ENCODE measurements at regions not wholly inside any gene's neighbourhood (a gene's known extent, or its start where the extent isn't known, plus 50 kb on each side); places are given as distances from the start of the nearest gene placed in this dataset.

DNA sequence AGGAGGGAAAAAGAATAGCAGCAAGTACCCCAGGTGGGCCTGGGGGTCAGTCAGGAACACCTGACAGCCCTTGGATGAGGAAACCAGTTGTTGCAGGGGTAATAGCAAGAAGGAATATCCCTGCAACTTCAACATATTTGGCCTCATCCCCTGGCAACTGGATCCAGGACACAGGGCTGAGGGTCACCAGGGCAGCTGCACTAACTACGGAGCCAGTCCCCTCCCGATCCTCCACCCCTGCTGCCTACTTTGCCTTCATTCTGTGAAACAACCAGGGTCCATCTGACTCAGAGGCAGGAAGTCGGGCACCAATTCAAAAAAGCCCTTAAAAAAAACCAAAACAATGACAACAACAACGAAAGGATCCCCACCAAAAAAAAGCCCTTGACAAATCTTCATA lies 52.9 kb downstream of the FRMPD3 start:
- H3K27me3 Mint-ChIP-seq (ENCODE audit: low read depth), result peaks cover 24% of the 10 kb centered on the region
- no peak overlapping the region for H3K4me3 Mint-ChIP-seq
- no peak overlapping the region for H3K27ac Mint-ChIP-seq

GRCh38 chrX:107504006-107504405 lies 54.6 kb downstream of the FRMPD3 start:
- Mint-ChIP-seq H3K4me1 (ENCODE audit: low read depth) (no peaks in the 10 kb centered on the region), H3K4me3 (no peak overlapping the region), H3K36me3 (ENCODE audit: low read depth) (no peaks in the 10 kb centered on the region), H3K27ac (no peak overlapping the region), H3K9me3 (no peaks in the 10 kb centered on the region), H3K27me3 (ENCODE audit: low read depth) (peaks cover 40% of the 10 kb centered on the region)

More for the DNA sequence above, 52.9 kb downstream of the FRMPD3 start:
- Mint-ChIP-seq H3K4me1 (ENCODE audit: low read depth) (no peaks in the 10 kb centered on the region), H3K9me3 (no peaks in the 10 kb centered on the region), H3K36me3 (ENCODE audit: low read depth) (no peaks in the 10 kb centered on the region)

DNA sequence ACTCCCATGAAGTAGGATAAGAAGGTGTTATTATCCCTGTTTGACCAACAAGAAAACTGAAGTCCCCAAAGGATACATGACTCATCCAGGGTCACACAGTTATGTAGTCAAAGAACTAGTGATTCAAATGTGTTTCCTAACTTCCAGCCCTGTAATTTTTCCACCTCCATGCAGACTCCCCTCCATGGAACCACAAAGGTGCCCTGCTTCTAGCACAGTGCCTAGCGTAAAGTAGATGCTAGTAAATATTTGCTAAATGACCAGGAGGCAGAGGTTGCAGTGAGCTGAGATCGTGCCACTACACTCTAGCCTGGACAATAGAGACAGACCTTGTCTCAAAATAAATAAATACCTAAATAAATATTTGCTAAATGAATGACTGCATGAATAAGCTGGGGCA lies 55.8 kb downstream of the FRMPD3 start:
- H3K4me3 Mint-ChIP-seq, result no peak overlapping the region
- no peaks in the 10 kb centered on the region for H3K4me1 Mint-ChIP-seq (ENCODE audit: low read depth)
- no peaks in the 10 kb centered on the region for H3K36me3 Mint-ChIP-seq (ENCODE audit: low read depth)
- H3K27me3 Mint-ChIP-seq (ENCODE audit: low read depth), result peaks cover 45% of the 10 kb centered on the region
- H3K27ac Mint-ChIP-seq, result no peak overlapping the region
- no peaks in the 10 kb centered on the region for H3K9me3 Mint-ChIP-seq

DNA sequence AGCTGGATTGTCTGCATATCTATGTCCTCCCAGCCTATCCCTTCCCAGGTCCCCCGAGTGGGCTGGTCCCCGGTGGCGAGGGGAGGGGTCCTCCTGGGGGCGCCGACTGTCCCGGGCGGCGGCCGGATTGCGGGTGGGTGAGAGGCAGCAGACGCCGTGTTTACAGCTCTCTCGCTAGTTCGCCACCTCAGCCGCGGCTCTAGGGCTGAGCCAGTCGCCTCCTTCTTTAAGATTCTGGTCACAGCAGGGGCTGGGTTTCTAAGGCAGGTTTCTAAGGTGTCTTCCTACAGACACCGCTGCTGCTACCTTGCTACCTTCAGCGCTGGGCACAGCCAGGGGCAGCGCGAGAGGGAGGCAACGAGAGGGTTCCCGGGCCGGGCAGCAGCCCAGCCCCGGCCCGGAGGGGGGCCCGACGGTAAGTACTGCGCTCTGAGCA lies 57.2 kb downstream of the FRMPD3 start:
- Mint-ChIP-seq H3K9me3 (no peaks in the 10 kb centered on the region), H3K4me3 (no peak overlapping the region), H3K36me3 (ENCODE audit: low read depth) (no peaks in the 10 kb centered on the region), H3K27ac (no peak overlapping the region), H3K27me3 (ENCODE audit: low read depth) (peaks cover 50% of the 10 kb centered on the region), H3K4me1 (ENCODE audit: low read depth) (no peaks in the 10 kb centered on the region)

DNA sequence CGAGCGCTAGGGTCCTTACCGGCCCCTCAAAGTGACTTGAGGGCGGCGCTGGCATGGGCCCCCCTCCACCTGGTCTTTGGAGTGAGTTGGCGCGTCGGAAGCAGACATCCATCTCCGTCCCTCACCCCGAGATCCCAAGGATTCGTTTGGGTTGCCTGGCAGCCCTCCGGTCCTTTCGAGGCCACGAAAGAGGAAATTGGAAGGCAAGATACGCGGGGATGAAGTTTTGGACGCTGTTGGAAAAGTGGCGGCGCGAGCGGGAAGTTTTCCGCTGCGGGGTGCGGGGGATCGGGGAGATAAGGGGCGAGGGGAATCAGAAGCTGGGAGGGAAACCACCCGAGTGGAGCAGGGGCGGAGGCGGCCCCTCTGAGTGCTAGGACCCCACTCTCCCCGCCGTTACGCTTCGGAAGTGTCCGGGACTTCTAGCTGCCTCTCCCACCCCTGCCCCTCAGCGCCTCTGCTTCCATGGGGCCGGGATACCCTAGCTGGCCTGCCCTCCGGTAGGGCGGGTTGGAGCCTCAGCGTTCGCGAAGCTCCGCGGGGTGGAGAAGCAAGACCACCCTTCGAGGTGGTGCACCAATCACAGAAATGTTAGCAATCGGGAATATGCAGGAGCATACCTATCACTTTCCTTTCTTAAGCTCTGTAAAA lies 57.8 kb downstream of the FRMPD3 start:
- H3K4me1 Mint-ChIP-seq (ENCODE audit: low read depth), result no peaks in the 10 kb centered on the region
- no peak overlapping the region for H3K4me3 Mint-ChIP-seq
- H3K9me3 Mint-ChIP-seq, result no peaks in the 10 kb centered on the region
- no peaks in the 10 kb centered on the region for H3K36me3 Mint-ChIP-seq (ENCODE audit: low read depth)
- H3K27ac Mint-ChIP-seq, result no peak overlapping the region
- peaks cover 50% of the 10 kb centered on the region for H3K27me3 Mint-ChIP-seq (ENCODE audit: low read depth)

- H3K4me1 Mint-ChIP-seq (ENCODE audit: low read depth), result no peaks in the 10 kb centered on the region
- no peaks in the 10 kb centered on the region for H3K36me3 Mint-ChIP-seq (ENCODE audit: low read depth)
- H3K4me3 Mint-ChIP-seq, result no peak overlapping the region
- H3K27me3 Mint-ChIP-seq (ENCODE audit: low read depth), result peaks cover 50% of the 10 kb centered on the region
- no peak overlapping the region for H3K27ac Mint-ChIP-seq
- no peaks in the 10 kb centered on the region for H3K9me3 Mint-ChIP-seq
These were observed 58.3 kb downstream of the FRMPD3 start for GRCh38 chrX:107507744-107508117.

DNA sequence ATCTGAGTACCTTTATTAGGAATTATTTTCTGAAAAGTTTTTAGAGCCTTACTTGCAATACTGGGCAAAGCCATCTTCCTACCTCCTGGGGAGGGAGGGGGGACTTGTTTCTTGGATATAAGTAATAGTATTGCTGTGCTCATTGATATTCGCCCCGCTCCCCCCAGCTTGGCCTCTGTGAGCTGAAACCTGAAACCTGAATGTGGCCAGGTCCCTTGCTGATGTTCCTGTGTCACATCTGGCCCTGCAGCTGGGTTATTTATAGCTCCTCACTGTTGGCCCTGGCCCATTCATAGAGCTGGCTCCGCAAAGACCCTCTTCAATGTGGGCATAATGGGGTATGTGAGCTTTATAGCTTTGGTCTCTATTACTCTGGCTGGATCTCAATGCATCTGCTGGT lies 59.5 kb downstream of the FRMPD3 start:
- H3K36me3 Mint-ChIP-seq (ENCODE audit: low read depth), result no peaks in the 10 kb centered on the region
- no peaks in the 10 kb centered on the region for H3K9me3 Mint-ChIP-seq
- H3K4me3 Mint-ChIP-seq, result no peak overlapping the region
- peaks cover 51% of the 10 kb centered on the region for H3K27me3 Mint-ChIP-seq (ENCODE audit: low read depth)
- no peak overlapping the region for H3K27ac Mint-ChIP-seq
- no peaks in the 10 kb centered on the region for H3K4me1 Mint-ChIP-seq (ENCODE audit: low read depth)

- Mint-ChIP-seq H3K9me3 (no peaks in the 10 kb centered on the region), H3K36me3 (ENCODE audit: low read depth) (no peaks in the 10 kb centered on the region), H3K27me3 (ENCODE audit: low read depth) (peaks cover 19% of the 10 kb centered on the region), H3K4me1 (ENCODE audit: low read depth) (no peaks in the 10 kb centered on the region), H3K27ac (no peak overlapping the region), H3K4me3 (no peak overlapping the region)
These were observed 65.5 kb downstream of the FRMPD3 start for GRCh38 chrX:107514944-107515343.

- Mint-ChIP-seq H3K4me3 (no peak overlapping the region), H3K36me3 (ENCODE audit: low read depth) (no peaks in the 10 kb centered on the region), H3K4me1 (ENCODE audit: low read depth) (no peaks in the 10 kb centered on the region), H3K27me3 (ENCODE audit: low read depth) (peaks cover 8% of the 10 kb centered on the region), H3K9me3 (no peaks in the 10 kb centered on the region), H3K27ac (no peak overlapping the region)
These were observed 72.6 kb downstream of the FRMPD3 start for GRCh38 chrX:107521877-107522586.

- Mint-ChIP-seq H3K36me3 (ENCODE audit: low read depth) (no peaks in the 10 kb centered on the region), H3K9me3 (no peaks in the 10 kb centered on the region), H3K4me3 (no peak overlapping the region), H3K27me3 (ENCODE audit: low read depth) (peaks cover 8% of the 10 kb centered on the region), H3K27ac (no peak overlapping the region), H3K4me1 (ENCODE audit: low read depth) (no peaks in the 10 kb centered on the region)
These were observed 73.4 kb downstream of the FRMPD3 start for GRCh38 chrX:107522901-107523300.

GRCh38 chrX:107526141-107526540 lies 76.7 kb downstream of the FRMPD3 start:
- H3K27me3 Mint-ChIP-seq (ENCODE audit: low read depth), result peaks cover 4% of the 10 kb centered on the region
- H3K27ac Mint-ChIP-seq, result no peak overlapping the region
- H3K9me3 Mint-ChIP-seq, result no peaks in the 10 kb centered on the region
- no peaks in the 10 kb centered on the region for H3K36me3 Mint-ChIP-seq (ENCODE audit: low read depth)
- H3K4me1 Mint-ChIP-seq (ENCODE audit: low read depth), result no peaks in the 10 kb centered on the region
- H3K4me3 Mint-ChIP-seq, result no peak overlapping the region

DNA sequence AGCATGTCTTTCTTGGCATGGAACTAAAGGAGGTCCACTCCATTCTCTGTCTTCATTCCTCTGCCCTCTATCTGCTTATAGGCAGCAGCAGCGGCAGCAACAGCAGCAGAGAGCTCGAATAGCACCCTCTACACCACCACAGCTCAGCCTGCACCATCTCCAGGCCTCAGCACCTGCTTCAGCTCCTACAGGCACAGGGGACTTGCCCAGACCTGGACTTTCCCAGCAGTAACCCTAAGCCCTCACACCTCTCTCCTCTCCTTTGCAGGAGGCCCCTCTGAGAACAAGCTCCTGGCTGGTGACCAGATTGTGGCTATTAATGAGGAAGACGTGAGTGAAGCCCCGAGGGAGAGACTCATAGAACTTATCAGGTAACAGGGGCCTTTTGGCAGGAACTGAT lies 80.7 kb downstream of the FRMPD3 start:
- H3K36me3 Mint-ChIP-seq (ENCODE audit: low read depth), result no peaks in the 10 kb centered on the region
- H3K9me3 Mint-ChIP-seq, result no peaks in the 10 kb centered on the region
- H3K27ac Mint-ChIP-seq, result no peak overlapping the region
- H3K27me3 Mint-ChIP-seq (ENCODE audit: low read depth), result peaks cover 7% of the 10 kb centered on the region
- H3K4me1 Mint-ChIP-seq (ENCODE audit: low read depth), result no peaks in the 10 kb centered on the region
- no peak overlapping the region for H3K4me3 Mint-ChIP-seq

DNA sequence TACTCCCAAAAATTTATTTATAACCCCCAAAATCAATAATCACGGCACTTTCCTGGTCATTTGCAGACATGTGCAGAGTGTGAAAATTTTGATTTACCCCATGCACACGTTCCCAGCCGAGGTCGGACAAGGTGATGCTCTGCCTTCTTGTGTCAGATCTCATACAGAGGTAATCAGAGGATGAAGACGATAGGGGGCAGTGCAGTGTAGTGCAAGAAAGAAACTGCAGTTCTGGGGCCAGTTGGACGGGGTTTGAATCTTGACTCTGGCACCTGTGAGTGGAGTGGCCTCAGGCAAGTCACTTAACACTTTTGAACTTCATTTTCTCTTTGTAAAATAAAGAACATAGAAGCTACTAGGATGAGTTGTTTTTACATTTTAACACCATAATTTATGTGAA lies 88.4 kb downstream of the FRMPD3 start:
- no peaks in the 10 kb centered on the region for H3K36me3 Mint-ChIP-seq (ENCODE audit: low read depth)
- H3K27ac Mint-ChIP-seq, result no peak overlapping the region
- no peaks in the 10 kb centered on the region for H3K9me3 Mint-ChIP-seq
- H3K4me3 Mint-ChIP-seq, result no peak overlapping the region
- H3K27me3 Mint-ChIP-seq (ENCODE audit: low read depth), result peaks cover 9% of the 10 kb centered on the region
- H3K4me1 Mint-ChIP-seq (ENCODE audit: low read depth), result no peaks in the 10 kb centered on the region

- H3K9me3 Mint-ChIP-seq, result no peaks in the 10 kb centered on the region
- H3K4me3 Mint-ChIP-seq, result no peak overlapping the region
- no peaks in the 10 kb centered on the region for H3K36me3 Mint-ChIP-seq (ENCODE audit: low read depth)
- peaks cover 9% of the 10 kb centered on the region for H3K27me3 Mint-ChIP-seq (ENCODE audit: low read depth)
- no peak overlapping the region for H3K27ac Mint-ChIP-seq
- no peaks in the 10 kb centered on the region for H3K4me1 Mint-ChIP-seq (ENCODE audit: low read depth)
These were observed 87.1 kb upstream of the PRPS1 start for GRCh38 chrX:107541244-107541643.

- H3K36me3 Mint-ChIP-seq (ENCODE audit: low read depth), result no peaks in the 10 kb centered on the region
- H3K27ac Mint-ChIP-seq, result no peak overlapping the region
- peaks cover 6% of the 10 kb centered on the region for H3K27me3 Mint-ChIP-seq (ENCODE audit: low read depth)
- H3K4me3 Mint-ChIP-seq, result no peak overlapping the region
- H3K4me1 Mint-ChIP-seq (ENCODE audit: low read depth), result no peaks in the 10 kb centered on the region
- H3K9me3 Mint-ChIP-seq, result no peaks in the 10 kb centered on the region
These were observed 86.3 kb upstream of the PRPS1 start for GRCh38 chrX:107542040-107542439.

Measured in T-helper 1 cell treated with Interleukin-12 subunit alpha and Interleukin-12 subunit beta and Interleukin-4 antibody, amounts not matched to agents 30 μg/mL and 1 μg/mL, for 36 hours (primary cell).